Colonic mucosa (tissue), 4 donors: ENCODE measurements at regions not wholly inside any gene's neighbourhood (a gene's known extent, or its start where the extent isn't known, plus 50 kb on each side); places are given as distances from the start of the nearest gene placed in this dataset.

Experiments
- DNase-seq: peaks from one replicate; pipeline ENCODE4 v3.0.0-alpha.2; 2020
- H3K27ac ChIP-seq: fragments of 200-600 bp; one replicate; pipeline ENCODE4 v1.8.0; 2021
- H3K27me3 ChIP-seq: fragments of 200-600 bp; one replicate; pipeline ENCODE4 v1.8.0; 2021
- H3K36me3 ChIP-seq: fragments of 200-600 bp; one replicate; pipeline ENCODE4 v1.8.0; 2021
- H3K4me1 ChIP-seq: fragments of 200-600 bp; one replicate; pipeline ENCODE4 v1.8.0; 2021; ENCODE audit warnings: mild to moderate bottlenecking
- H3K4me3 ChIP-seq: fragments of 200-600 bp; one replicate; pipeline ENCODE4 v1.8.0; 2021
- H3K9ac ChIP-seq, 2 donors: one replicate each; pipeline ENCODE4 v1.7.0; 2013; ENCODE audit warnings: control low read depth in 2 of 2, low read depth in 2 of 2, low read length in 2 of 2
- H3K9me3 ChIP-seq: fragments of 200-600 bp; one replicate; pipeline ENCODE4 v1.8.0; 2021
- intact Hi-C: fragments of 100-400 bp; cut with DNase I; formaldehyde crosslinking; loops from one replicate; pipeline ENCODE4 v1.14.1; 2022
- TF ChIP-seq, protein P1 (sequence below): fragments of 200-600 bp; IDR thresholded peaks from one replicate; pipeline ENCODE4 v1.8.0; 2022; ENCODE audit warnings: antibody characterized with exemption, mild to moderate bottlenecking
- donor health status: healthy.
- donor health status: DM: no; HTN: no; CAD: no.
- donor health status: DM: no; HTN: no; CAD: no.

DNA sequence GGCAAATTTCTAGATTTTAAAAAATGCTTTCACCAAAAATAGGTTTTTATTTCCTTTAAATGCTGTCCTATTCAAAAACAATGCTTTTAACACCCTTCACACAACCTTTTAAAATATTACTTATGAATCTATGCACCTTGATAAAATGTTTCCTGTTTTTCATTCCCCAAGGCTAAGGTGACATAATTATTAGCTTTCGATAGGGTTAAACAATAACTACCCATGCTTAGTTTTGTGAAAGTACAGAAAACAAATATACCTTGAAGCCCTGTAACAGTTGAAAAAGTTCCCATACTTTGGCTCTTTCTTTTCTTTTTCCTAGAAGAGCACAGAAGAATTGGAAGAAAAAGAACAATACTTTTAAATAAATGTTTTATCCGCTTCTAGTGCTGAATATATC lies 54.9 kb upstream of the ITPRID2 start:
- intact Hi-C loops = no loop called here
- DNase-seq = no peak
- H3K27me3 ChIP-seq = no peaks in the 10 kb centered on the region
- no peaks in the 10 kb centered on the region for H3K9me3 ChIP-seq
- H3K4me3 ChIP-seq = no peak overlapping the region
- no peak overlapping the region for H3K9ac ChIP-seq
- no peak overlapping the region for H3K27ac ChIP-seq
- TF ChIP-seq, protein P1, sequence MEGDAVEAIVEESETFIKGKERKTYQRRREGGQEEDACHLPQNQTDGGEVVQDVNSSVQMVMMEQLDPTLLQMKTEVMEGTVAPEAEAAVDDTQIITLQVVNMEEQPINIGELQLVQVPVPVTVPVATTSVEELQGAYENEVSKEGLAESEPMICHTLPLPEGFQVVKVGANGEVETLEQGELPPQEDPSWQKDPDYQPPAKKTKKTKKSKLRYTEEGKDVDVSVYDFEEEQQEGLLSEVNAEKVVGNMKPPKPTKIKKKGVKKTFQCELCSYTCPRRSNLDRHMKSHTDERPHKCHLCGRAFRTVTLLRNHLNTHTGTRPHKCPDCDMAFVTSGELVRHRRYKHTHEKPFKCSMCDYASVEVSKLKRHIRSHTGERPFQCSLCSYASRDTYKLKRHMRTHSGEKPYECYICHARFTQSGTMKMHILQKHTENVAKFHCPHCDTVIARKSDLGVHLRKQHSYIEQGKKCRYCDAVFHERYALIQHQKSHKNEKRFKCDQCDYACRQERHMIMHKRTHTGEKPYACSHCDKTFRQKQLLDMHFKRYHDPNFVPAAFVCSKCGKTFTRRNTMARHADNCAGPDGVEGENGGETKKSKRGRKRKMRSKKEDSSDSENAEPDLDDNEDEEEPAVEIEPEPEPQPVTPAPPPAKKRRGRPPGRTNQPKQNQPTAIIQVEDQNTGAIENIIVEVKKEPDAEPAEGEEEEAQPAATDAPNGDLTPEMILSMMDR = no peak
- H3K4me1 ChIP-seq = no peaks in the 10 kb centered on the region
- H3K36me3 ChIP-seq = no peaks in the 10 kb centered on the region

DNA sequence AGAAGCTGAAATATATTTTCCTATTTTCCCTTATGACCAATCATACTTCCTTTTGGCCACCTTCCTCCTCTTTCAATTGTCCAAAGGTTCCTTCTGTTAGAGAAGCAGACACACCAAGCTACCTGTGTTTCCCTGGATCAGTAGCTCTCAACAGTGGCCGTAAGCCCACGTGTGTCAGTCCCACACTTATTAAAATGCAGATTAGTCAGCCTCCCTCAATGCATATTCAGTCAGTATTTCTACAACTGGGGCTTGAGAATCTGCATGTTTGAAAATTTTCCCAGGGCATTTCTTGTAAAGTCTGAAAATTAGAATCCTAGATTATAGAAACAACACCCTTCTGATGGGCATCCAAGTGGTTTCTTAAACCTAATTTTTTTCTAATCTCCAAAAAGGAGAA lies 54.0 kb upstream of the ITPRID2 start:
- Histone ChIP-seq H3K4me3 (no peak overlapping the region), H3K36me3 (no peaks in the 10 kb centered on the region), H3K9me3 (no peaks in the 10 kb centered on the region), H3K27me3 (no peaks in the 10 kb centered on the region), H3K4me1 (no peaks in the 10 kb centered on the region), H3K27ac (no peak overlapping the region), H3K9ac (no peak overlapping the region)
- TF ChIP-seq, protein P1 = no peak
- DNase-seq = no peak
- intact Hi-C loops = no loop called here

DNA sequence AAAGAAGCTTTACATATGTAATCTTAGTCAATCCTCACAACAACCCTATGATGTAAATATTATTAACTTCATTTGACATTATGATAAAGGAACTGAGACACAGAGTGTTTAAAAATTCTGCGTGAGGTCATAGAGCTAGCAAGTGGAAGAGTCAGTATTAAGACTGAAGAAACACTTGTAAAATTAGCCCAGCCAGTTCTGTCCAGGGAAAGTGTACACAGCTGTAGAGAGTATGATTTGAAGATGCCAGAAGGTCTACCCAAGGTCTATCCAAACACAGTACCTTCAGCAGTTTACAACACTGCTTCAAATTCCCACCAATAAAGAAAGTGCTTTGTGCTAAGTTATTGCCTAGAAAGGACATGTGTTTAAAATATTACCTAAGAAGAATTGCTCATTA lies 51.7 kb upstream of the ITPRID2 start:
- intact Hi-C loops = no loop called here
- no peaks in the 10 kb centered on the region for H3K36me3 ChIP-seq
- no peaks in the 10 kb centered on the region for H3K4me1 ChIP-seq
- no peak overlapping the region for H3K27ac ChIP-seq
- no peak overlapping the region for H3K9ac ChIP-seq
- no peaks in the 10 kb centered on the region for H3K27me3 ChIP-seq
- no peaks in the 10 kb centered on the region for H3K9me3 ChIP-seq
- TF ChIP-seq, protein P1 = no peak
- no peak for DNase-seq
- no peak overlapping the region for H3K4me3 ChIP-seq

DNA sequence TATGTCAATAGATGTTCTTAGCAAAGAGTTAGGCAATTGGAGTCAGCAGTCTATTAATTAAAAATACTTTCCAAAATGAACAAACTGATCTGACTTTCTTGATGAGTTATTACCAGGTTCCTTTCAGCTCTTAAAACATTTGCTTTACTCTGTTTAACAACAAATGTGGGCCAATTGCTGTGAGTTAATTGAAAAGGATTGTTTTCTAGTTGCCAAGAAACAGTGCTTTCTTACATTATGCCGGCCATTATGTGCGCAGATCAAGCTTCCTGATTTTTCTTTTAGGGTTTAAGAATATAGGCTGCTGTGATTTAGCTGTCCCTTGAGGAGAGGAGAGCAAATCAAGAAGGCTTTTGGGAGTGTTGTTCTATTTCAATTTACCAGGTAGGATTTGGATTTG lies 50.5 kb upstream of the ITPRID2 start:
- no peak overlapping the region for H3K9ac ChIP-seq
- H3K27ac ChIP-seq = no peak overlapping the region
- DNase-seq = no peak
- no peaks in the 10 kb centered on the region for H3K27me3 ChIP-seq
- intact Hi-C loops = no loop called here
- TF ChIP-seq, protein P1 = no peak
- no peaks in the 10 kb centered on the region for H3K9me3 ChIP-seq
- H3K36me3 ChIP-seq = no peaks in the 10 kb centered on the region
- no peaks in the 10 kb centered on the region for H3K4me1 ChIP-seq
- no peak overlapping the region for H3K4me3 ChIP-seq
